Mesothelial cell of epicardium (in vitro differentiated cells): ENCODE measurements at regions not wholly inside any gene's neighbourhood (a gene's known extent, or its start where the extent isn't known, plus 50 kb on each side); places are given as distances from the start of the nearest gene placed in this dataset.
"Not testable (repeated sequence)": the region's sequence is repeated elsewhere in the genome, so short reads cannot be mapped to it uniquely, and the experiment has no call there.

Experiments
- DNase-seq, 2 experiments: peaks; one replicate each; pipeline ENCODE4 v3.0.0; 2021; ENCODE audit warnings: low spot score in 2 of 2; ENCODE audit not compliant: unreplicated experiment in 2 of 2
- H3K27ac Mint-ChIP-seq: 2 replicates; pipeline ENCODE4 v1.8.0; 2021; ENCODE audit warnings: mixed read lengths
- H3K27me3 Mint-ChIP-seq: 2 replicates; pipeline ENCODE4 v1.8.0; 2021; ENCODE audit warnings: low read depth, mixed read lengths
- H3K36me3 Mint-ChIP-seq: 2 replicates; pipeline ENCODE4 v1.8.0; 2021; ENCODE audit warnings: mixed read lengths
- H3K4me1 Mint-ChIP-seq: 2 replicates; pipeline ENCODE4 v1.8.0; 2021; ENCODE audit warnings: mixed read lengths
- H3K4me3 Mint-ChIP-seq: 2 replicates; pipeline ENCODE4 v1.8.0; 2021; ENCODE audit warnings: mild to moderate bottlenecking, moderate library complexity, mixed read lengths
- H3K9me3 Mint-ChIP-seq: 2 replicates; pipeline ENCODE4 v1.8.0; 2021; ENCODE audit warnings: mixed read lengths
- TF ChIP-seq, protein P1 (sequence below): fragments of 200-600 bp; sonication (generic); IDR thresholded peaks from one replicate; pipeline ENCODE4 v1.5.0; 2021; ENCODE audit warnings: antibody characterized with exemption; ENCODE audit not compliant: unreplicated experiment

DNA sequence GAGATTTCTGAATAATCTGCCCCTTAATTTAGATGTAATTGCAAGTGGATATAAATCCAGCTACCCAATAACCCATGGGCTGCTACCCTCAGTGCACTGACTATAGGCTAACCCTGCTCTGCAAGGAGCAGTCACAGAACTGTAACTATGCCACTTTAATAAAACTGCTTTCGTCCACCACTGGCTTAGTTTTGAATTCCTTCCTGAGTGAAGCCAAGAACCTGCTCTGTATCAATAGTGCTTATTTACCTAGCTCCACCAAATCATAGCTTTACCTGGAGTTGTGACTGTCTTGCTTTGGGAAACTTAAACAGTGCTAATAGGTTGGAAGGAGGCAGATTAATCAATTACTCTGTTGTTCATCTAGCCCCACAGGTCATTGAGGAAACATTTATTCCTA, 1524.4 kb upstream of the SEL1L start:
- Mint-ChIP-seq H3K27me3 (no peaks in the 10 kb centered on the region), H3K4me1 (no peaks in the 10 kb centered on the region), H3K27ac (no peak overlapping the region), H3K4me3 (no peak overlapping the region), H3K9me3 (peaks cover 6% of the 10 kb centered on the region), H3K36me3 (no peaks in the 10 kb centered on the region)
- no peak for DNase-seq
- TF ChIP-seq, protein P1, sequence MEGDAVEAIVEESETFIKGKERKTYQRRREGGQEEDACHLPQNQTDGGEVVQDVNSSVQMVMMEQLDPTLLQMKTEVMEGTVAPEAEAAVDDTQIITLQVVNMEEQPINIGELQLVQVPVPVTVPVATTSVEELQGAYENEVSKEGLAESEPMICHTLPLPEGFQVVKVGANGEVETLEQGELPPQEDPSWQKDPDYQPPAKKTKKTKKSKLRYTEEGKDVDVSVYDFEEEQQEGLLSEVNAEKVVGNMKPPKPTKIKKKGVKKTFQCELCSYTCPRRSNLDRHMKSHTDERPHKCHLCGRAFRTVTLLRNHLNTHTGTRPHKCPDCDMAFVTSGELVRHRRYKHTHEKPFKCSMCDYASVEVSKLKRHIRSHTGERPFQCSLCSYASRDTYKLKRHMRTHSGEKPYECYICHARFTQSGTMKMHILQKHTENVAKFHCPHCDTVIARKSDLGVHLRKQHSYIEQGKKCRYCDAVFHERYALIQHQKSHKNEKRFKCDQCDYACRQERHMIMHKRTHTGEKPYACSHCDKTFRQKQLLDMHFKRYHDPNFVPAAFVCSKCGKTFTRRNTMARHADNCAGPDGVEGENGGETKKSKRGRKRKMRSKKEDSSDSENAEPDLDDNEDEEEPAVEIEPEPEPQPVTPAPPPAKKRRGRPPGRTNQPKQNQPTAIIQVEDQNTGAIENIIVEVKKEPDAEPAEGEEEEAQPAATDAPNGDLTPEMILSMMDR, result no peak

GRCh38 chr14:83071888-83072501, 1538.3 kb upstream of the SEL1L start:
- no peaks in the 10 kb centered on the region for H3K36me3 Mint-ChIP-seq
- TF ChIP-seq, protein P1, result peak; percentile 81
- DNase-seq, result no peak
- peaks cover 4% of the 10 kb centered on the region for H3K4me1 Mint-ChIP-seq
- H3K27me3 Mint-ChIP-seq, result no peaks in the 10 kb centered on the region
- peaks cover 7% of the 10 kb centered on the region for H3K9me3 Mint-ChIP-seq
- H3K27ac Mint-ChIP-seq, result no peak overlapping the region
- H3K4me3 Mint-ChIP-seq, result peak overlapping the region; percentile 13

- Mint-ChIP-seq H3K27ac (no peak overlapping the region), H3K4me3 (no peak overlapping the region), H3K4me1 (no peaks in the 10 kb centered on the region), H3K9me3 (peaks cover 7% of the 10 kb centered on the region), H3K36me3 (no peaks in the 10 kb centered on the region), H3K27me3 (no peaks in the 10 kb centered on the region)
- TF ChIP-seq, protein P1, result no peak
- no peak for DNase-seq
Observed at GRCh38 chr14:83085136-83085535, 1551.5 kb upstream of the SEL1L start.

DNA sequence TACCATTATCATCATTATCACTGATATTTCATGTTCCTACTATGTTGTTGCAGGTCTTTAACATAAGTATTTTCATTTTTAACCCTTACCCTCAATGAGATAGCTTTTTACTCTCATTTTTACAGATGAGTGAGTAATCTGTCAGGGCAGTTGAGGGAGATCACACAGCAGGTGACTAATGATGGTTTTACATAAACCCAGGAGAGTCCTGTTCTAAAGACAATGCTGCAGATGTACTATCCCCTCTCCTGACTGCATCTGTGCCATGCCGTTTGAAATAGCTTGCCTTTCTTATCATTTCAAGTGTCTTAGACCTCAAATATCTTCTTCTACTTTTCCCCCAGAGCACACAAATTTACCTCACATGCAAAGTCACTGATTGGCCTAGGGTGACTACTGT, 1552.1 kb upstream of the SEL1L start:
- no peak overlapping the region for H3K4me3 Mint-ChIP-seq
- no peaks in the 10 kb centered on the region for H3K4me1 Mint-ChIP-seq
- no peak overlapping the region for H3K27ac Mint-ChIP-seq
- no peaks in the 10 kb centered on the region for H3K27me3 Mint-ChIP-seq
- TF ChIP-seq, protein P1, result no peak
- H3K9me3 Mint-ChIP-seq, result peaks cover 7% of the 10 kb centered on the region
- DNase-seq, result no peak
- no peaks in the 10 kb centered on the region for H3K36me3 Mint-ChIP-seq

DNA sequence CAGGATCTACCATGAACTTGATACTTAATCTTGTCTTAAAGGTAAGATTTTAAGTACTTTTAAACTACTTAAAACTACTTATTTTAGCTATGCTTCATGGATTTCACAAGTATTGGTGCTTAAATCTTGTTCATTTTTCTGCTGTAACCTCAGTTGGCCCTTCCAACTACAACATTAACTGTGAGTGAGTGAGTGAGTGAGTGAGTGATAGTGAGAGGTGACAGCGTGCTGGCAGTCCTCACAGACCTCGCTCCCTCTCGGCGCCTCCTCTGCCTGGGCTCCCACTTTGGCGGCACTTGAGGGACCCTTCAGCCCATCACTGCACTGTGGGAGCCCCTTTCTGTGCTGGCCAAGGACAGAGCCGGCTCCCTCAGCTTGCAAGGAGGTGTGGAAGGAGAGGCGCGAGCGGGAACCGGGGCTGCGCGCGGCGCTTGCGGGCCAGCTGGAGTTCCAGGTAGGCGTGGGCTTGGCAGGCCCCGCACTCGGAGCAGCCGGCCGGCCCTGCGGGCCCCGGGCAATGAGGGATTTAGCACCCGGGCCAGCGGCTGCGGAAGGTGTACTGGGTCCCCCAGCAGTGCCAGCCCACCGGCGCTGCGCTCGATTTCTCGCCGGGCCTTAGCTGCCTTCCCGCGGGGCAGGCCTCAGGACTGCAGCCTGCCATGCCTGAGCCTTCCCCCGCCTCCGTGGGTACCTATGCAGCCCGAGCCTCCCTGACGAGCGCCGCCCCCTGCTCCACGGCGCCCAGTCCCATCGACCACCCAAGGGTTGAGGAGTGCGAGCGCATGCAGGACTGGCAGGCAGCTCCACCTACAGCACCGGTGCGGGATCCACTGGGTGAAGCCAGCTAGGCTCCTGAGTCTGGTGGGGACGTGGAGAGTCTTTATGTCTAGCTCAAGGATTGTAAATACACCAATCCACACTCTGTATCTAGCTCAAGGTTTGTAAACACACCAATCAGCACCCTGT, 1558.6 kb upstream of the SEL1L start:
- not testable (repeated sequence) for H3K4me3 Mint-ChIP-seq, H3K4me1 Mint-ChIP-seq, DNase-seq, H3K27ac Mint-ChIP-seq, H3K9me3 Mint-ChIP-seq, H3K27me3 Mint-ChIP-seq, H3K36me3 Mint-ChIP-seq

GRCh38 chr14:83096092-83096491, 1562.4 kb upstream of the SEL1L start:
- H3K36me3 Mint-ChIP-seq, result no peaks in the 10 kb centered on the region
- no peaks in the 10 kb centered on the region for H3K27me3 Mint-ChIP-seq
- H3K27ac Mint-ChIP-seq, result no peak overlapping the region
- H3K4me3 Mint-ChIP-seq, result no peak overlapping the region
- TF ChIP-seq, protein P1, result no peak
- no peak for DNase-seq
- peaks cover 10% of the 10 kb centered on the region for H3K4me1 Mint-ChIP-seq
- H3K9me3 Mint-ChIP-seq, result peaks cover 3% of the 10 kb centered on the region
